ENCODE measurements at regions not wholly inside any gene's neighbourhood (a gene's known extent, or its start where the extent isn't known, plus 50 kb on each side); places are given as distances from the start of the nearest gene placed in this dataset.

DNA sequence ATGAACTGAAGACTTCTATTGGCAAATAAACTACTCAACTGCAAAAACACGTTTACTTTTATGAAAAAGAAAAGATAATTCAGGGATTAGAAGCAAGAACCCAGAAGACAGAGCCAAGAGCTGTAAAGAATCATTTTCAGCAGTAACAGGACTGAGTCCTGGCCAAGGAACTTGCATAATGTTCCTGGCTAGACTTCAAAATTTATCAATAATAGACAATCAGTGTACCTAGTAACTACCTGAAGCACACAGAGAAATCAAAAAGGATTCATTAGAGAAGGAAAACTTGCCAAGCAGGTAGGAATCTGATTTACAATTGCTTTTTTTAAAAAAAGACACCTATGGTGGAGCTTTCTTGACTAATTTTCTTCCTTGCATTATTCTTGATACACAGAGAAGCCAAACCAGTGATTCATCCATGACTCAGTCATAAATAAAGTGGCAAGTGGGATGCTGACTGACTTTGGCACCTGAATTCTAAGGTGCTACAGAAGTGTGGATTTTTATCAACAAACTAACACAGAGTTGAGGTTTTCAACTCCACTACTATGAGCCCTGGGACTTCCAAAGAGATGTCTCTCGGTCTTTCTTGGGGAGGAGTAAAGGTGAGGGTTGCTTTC is 281.3 kb downstream of the BMP7 start:
- Mint-ChIP-seq H3K36me3 (ENCODE audit: low read depth) (peaks cover 5% of the 10 kb centered on the region), H3K27ac (no peak overlapping the region), H3K27me3 (ENCODE audit: low read depth, poor library complexity) (peaks cover 14% of the 10 kb centered on the region), H3K9me3 (peaks cover 50% of the 10 kb centered on the region), H3K4me3 (no peak overlapping the region), H3K4me1 (peaks cover 16% of the 10 kb centered on the region)
- TF ChIP-seq, protein P1, sequence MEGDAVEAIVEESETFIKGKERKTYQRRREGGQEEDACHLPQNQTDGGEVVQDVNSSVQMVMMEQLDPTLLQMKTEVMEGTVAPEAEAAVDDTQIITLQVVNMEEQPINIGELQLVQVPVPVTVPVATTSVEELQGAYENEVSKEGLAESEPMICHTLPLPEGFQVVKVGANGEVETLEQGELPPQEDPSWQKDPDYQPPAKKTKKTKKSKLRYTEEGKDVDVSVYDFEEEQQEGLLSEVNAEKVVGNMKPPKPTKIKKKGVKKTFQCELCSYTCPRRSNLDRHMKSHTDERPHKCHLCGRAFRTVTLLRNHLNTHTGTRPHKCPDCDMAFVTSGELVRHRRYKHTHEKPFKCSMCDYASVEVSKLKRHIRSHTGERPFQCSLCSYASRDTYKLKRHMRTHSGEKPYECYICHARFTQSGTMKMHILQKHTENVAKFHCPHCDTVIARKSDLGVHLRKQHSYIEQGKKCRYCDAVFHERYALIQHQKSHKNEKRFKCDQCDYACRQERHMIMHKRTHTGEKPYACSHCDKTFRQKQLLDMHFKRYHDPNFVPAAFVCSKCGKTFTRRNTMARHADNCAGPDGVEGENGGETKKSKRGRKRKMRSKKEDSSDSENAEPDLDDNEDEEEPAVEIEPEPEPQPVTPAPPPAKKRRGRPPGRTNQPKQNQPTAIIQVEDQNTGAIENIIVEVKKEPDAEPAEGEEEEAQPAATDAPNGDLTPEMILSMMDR (IDR thresholded peaks at IDR 0.05): no peak
- DNase-seq: no peak

DNA sequence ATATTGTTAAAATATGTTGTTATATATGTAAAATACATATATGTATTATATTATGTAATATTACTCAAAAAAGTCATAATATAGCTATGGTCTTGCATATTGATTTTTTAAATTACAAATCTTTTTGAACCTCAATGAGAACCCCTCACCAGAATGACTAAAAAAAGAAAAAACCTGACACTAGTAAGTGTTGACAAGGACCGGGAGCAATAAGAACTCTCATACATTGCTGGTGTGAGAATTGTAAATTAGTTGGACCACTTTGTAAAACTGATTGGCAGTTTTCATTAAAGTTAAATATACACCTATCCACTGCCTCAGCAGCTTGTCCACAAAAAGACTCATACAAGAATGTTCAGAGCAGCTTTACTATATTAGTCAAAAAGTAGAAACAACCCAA is 280.0 kb downstream of the BMP7 start:
- TF ChIP-seq, protein P1 (IDR thresholded peaks at IDR 0.05): no peak
- no peak for DNase-seq
- H3K4me1 Mint-ChIP-seq: peaks cover 27% of the 10 kb centered on the region
- no peak overlapping the region for H3K27ac Mint-ChIP-seq
- H3K36me3 Mint-ChIP-seq (ENCODE audit: low read depth): peaks cover 5% of the 10 kb centered on the region
- peaks cover 10% of the 10 kb centered on the region for H3K27me3 Mint-ChIP-seq (ENCODE audit: low read depth, poor library complexity)
- no peak overlapping the region for H3K4me3 Mint-ChIP-seq
- H3K9me3 Mint-ChIP-seq: peaks cover 50% of the 10 kb centered on the region

GRCh38 chr20:56986931-56987720 is 279.3 kb downstream of the BMP7 start:
- Mint-ChIP-seq H3K4me3 (no peak overlapping the region), H3K4me1 (peaks cover 33% of the 10 kb centered on the region), H3K27ac (no peak overlapping the region), H3K36me3 (ENCODE audit: low read depth) (peaks cover 5% of the 10 kb centered on the region), H3K9me3 (peaks cover 50% of the 10 kb centered on the region), H3K27me3 (ENCODE audit: low read depth, poor library complexity) (peaks cover 7% of the 10 kb centered on the region)
- TF ChIP-seq, protein P1 (IDR thresholded peaks at IDR 0.05): no peak
- no peak for DNase-seq

- no peak for DNase-seq
- Mint-ChIP-seq H3K4me1 (peaks cover 37% of the 10 kb centered on the region), H3K27ac (peak overlapping the region; percentile 93), H3K36me3 (ENCODE audit: low read depth) (peaks cover 5% of the 10 kb centered on the region), H3K27me3 (ENCODE audit: low read depth, poor library complexity) (peaks cover 7% of the 10 kb centered on the region), H3K4me3 (no peak overlapping the region), H3K9me3 (peaks cover 50% of the 10 kb centered on the region)
- TF ChIP-seq, protein P1 (IDR thresholded peaks at IDR 0.05): no peak
These were observed 278.5 kb downstream of the BMP7 start for GRCh38 chr20:56987986-56988385.

- TF ChIP-seq, protein P1 (IDR thresholded peaks at IDR 0.05): no peak
- Mint-ChIP-seq H3K36me3 (ENCODE audit: low read depth) (peaks cover 5% of the 10 kb centered on the region), H3K27ac (no peak overlapping the region), H3K27me3 (ENCODE audit: low read depth, poor library complexity) (peaks cover 7% of the 10 kb centered on the region), H3K4me1 (peaks cover 41% of the 10 kb centered on the region), H3K4me3 (no peak overlapping the region), H3K9me3 (peaks cover 49% of the 10 kb centered on the region)
- DNase-seq: no peak
These were observed 278.0 kb downstream of the BMP7 start for GRCh38 chr20:56988446-56988845.

Data from nephron progenitor cell (in vitro differentiated cells).